GM19240 (cell line): ENCODE measurements at regions not wholly inside any gene's neighbourhood (a gene's known extent, or its start where the extent isn't known, plus 50 kb on each side); places are given as distances from the start of the nearest gene placed in this dataset.
"Not testable (repeated sequence)": the region's sequence is repeated elsewhere in the genome, so short reads cannot be mapped to it uniquely, and the experiment has no call there.

Experiments used
- DNase-seq: peaks from one replicate; pipeline ENCODE4 v3.0.0; 2011; ENCODE audit warnings: low spot score; ENCODE audit not compliant: insufficient read length

GRCh38 chr2:7375901-7376300 is 458.7 kb downstream of the RNF144A start:
- DNase-seq, result no peak

DNA sequence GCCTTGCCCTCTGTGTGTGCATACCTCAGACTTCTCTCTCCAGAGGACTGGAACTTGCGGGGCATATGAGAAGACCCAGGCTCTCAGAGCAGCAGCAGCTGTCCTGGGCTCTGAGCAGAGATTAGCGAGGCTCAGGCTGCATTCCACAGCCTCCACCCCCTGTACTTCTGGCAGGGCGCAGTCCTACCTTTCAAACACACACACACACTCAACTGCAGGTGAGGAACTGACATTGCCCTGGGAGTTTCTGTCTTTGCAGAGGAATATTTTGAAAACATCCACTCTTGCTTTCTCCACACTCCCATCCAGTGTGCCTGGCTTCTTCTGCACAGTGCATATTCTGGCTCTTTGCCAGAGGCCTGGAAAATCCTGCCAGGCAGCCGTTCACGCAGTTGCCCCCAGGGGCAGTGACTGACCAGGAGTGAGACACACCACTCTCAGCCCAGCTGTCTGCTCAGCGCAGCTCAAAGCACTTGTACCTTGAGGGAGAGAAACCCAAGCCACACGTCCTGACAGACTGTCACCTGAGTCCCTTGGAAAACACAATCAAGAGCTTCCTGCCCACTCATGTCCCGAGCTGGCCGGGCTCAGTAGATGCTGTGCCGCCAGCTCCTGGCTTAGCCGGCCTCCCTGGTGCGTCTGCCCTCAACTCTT is 460.8 kb downstream of the RNF144A start:
- no peak for DNase-seq

GRCh38 chr2:7378591-7378990 is 461.4 kb downstream of the RNF144A start:
- no peak for DNase-seq

GRCh38 chr2:7379799-7380198 is 462.6 kb downstream of the RNF144A start:
- DNase-seq, result no peak

- no peak for DNase-seq
These were observed 467.6 kb downstream of the RNF144A start for GRCh38 chr2:7384773-7385349.

GRCh38 chr2:7390311-7390710 is 473.1 kb downstream of the RNF144A start:
- not testable (repeated sequence) for DNase-seq

- no peak for DNase-seq
These were observed 475.0 kb downstream of the RNF144A start for GRCh38 chr2:7392076-7392787.

GRCh38 chr2:7394195-7394594 is 477.0 kb downstream of the RNF144A start:
- DNase-seq, result no peak

- DNase-seq, result no peak
These were observed 483.4 kb downstream of the RNF144A start for GRCh38 chr2:7400628-7401027.

GRCh38 chr2:7403092-7403775 is 486.0 kb downstream of the RNF144A start:
- DNase-seq, result no peak

DNA sequence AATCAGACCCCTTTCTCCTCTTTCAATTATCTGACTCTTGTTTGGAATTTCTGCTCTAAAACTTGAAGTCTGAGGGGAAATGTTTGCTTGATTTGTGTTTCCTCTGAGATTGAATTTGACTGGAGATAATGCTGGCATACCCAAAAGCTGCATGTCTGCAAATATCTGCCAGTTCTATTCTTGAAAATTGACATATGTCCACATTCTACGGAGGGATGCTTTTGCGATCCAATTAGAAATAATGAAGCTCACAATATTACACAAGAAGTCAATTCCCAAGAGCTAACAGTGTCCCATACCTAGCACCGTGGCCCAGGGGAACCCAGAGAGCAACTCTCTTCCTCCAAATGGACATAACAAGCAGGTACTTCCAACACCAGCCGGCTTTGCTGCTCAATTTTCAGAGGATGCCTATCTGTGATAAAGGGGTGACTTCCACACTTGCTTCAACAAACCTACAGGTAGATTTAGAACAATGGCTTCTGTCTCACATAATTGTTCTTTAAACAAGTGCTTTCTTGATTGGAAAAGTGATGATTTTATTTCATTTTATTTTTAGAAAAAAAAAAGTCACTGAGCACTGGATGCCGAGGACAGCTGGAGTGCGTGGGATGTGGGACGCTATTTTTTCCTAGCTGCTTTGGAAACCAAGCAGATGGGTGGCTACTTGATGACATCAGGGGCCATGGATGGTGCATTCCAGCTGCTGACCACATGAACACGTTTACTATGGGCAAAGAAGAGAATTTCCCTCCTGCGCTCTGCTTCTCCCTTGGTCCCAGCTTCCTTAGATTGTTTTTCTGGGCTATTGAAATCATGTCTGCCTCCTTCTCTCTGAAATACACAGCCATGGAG is 488.9 kb downstream of the RNF144A start:
- DNase-seq, result no peak

DNA sequence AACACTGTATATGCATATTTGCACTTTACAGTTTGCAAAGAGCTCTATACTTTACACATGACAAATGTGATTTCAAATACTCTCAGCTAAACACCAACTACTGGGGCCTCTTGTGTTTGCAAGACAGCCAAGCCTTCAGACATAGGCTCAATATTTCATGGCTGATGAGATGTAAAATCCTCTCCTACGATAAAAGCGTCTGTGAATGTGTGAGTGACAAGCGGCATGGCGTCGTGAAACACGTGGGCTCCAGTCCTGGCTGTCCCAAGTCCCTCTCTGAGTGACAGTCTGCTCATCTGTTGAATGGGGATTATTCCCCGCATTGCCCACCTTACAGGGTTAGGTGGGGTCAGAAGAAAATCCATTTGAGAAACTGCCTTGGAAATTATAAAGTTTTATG is 489.8 kb downstream of the RNF144A start:
- no peak for DNase-seq

GRCh38 chr2:7407906-7408680 is 490.9 kb downstream of the RNF144A start:
- no peak for DNase-seq

GRCh38 chr2:7411691-7412090 is 494.5 kb downstream of the RNF144A start:
- DNase-seq, result no peak

GRCh38 chr2:7417845-7418742 is 500.9 kb downstream of the RNF144A start:
- no peak for DNase-seq

- DNase-seq, result no peak
These were observed 502.0 kb downstream of the RNF144A start for GRCh38 chr2:7419186-7419585.

DNA sequence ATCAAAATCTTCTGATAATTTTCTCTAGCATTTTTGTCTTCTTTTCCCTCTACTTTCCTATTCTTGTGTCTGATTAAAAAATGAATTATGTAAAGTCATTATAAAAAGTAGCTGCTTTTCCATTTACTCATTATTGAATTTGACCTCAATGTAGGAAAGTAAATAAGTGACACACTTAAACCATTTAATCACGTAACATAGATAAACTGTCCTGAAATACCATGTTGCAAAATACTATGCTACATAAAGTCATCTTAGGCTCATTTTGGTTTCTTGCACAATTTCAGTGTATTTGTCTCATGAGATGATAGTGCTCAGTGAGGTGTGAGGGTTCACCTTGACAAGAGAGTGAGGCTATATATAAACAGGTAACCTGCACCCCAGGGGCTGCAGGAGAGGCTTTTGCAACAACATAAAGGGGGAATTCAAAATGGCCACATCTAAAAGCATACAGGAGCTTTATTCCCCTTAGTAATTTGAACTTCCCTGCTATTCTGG is 502.7 kb downstream of the RNF144A start:
- no peak for DNase-seq

DNA sequence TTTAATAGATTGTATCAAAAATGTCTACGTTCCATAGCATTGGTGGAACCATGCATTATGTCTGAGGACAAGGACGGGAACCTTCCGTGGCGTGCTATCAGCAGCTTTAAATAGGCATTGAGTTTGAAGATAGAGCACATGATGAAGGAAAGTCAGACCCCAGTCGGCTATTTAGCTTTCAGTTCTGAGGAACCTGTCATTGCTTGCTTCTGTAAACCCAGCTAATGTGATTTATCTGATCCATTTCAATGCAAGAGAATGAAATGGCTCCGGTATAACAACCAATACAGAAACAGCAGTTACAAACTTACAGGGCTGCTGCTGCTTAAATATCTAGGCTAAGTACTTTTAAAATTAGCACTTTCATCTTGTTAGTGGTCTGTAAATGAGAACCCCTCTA is 503.3 kb downstream of the RNF144A start:
- DNase-seq, result no peak

DNA sequence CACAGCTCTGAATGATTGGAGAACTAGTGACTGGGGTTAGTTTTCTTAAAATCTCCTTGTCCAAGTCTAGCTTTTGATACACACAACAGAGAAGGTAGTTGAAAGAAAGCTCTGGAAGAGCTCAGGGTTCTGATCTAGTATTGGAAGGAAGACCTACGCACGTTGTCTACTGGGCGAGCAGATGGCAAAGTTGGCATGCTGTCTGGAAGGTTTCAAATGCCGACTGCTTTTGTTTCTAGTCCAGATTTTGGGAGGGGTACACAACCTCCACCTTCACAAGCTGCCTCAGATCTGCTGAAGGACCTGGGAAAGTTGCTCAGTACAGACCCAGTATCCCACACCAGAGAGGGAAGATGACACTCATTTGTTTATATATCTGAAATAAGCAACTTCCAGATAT is 507.3 kb downstream of the RNF144A start:
- DNase-seq, result no peak
